ENCODE measurements at regions not wholly inside any gene's neighbourhood (a gene's known extent, or its start where the extent isn't known, plus 50 kb on each side); places are given as distances from the start of the nearest gene placed in this dataset.

- TF ChIP-seq CBFB (CRISPR knock-in tag; IDR thresholded peaks at IDR 0.05; ENCODE audit: low read depth), result no peak
- TF ChIP-seq USF1 (CRISPR knock-in tag; IDR thresholded peaks at IDR 0.05), result peak; percentile 93
- TF ChIP-seq STAT6 (CRISPR knock-in tag; conservative IDR thresholded peaks at IDR 0.05; ENCODE audit: low read depth), result no peak
- TF ChIP-seq ZNF416 (CRISPR knock-in tag; IDR thresholded peaks at IDR 0.05), result no peak
- TF ChIP-seq SMAD4 (CRISPR knock-in tag; IDR thresholded peaks at IDR 0.05), result no peak
- TF ChIP-seq SOX15 (CRISPR knock-in tag; IDR thresholded peaks at IDR 0.05), result no peak
- TF ChIP-seq ERG (CRISPR knock-in tag; IDR thresholded peaks at IDR 0.05), result no peak
- no peak for TF ChIP-seq TEAD4 (CRISPR knock-in tag; IDR thresholded peaks at IDR 0.05)
- no peak for TF ChIP-seq ZNF425 (CRISPR knock-in tag; conservative IDR thresholded peaks at IDR 0.05)
- no peak for TF ChIP-seq RORB (CRISPR knock-in tag; IDR thresholded peaks at IDR 0.05)
- TF ChIP-seq SP1 (CRISPR knock-in tag; conservative IDR thresholded peaks at IDR 0.05), result no peak
- no peak for TF ChIP-seq E2F1 (CRISPR knock-in tag; IDR thresholded peaks at IDR 0.05)
- 0 out of 2 replicates have a peak, but pooled peaks have one; percentile 19 for TF ChIP-seq TEAD1 (CRISPR knock-in tag; IDR thresholded peaks at IDR 0.05)
- no peak for TF ChIP-seq CREM (CRISPR knock-in tag; IDR thresholded peaks at IDR 0.05)
- no peak for TF ChIP-seq ATF6 (CRISPR knock-in tag; IDR thresholded peaks at IDR 0.05)
- TF ChIP-seq OVOL2 (CRISPR knock-in tag; IDR thresholded peaks at IDR 0.05; ENCODE audit: borderline replicate concordance), result no peak
- TF ChIP-seq GTF2I (CRISPR knock-in tag; conservative IDR thresholded peaks at IDR 0.05), result no peak
- TF ChIP-seq ATF3 (CRISPR knock-in tag; conservative IDR thresholded peaks at IDR 0.05), result no peak
- no peak for TF ChIP-seq ZNF263 (CRISPR knock-in tag; IDR thresholded peaks at IDR 0.05; ENCODE audit: low read depth)
- TF ChIP-seq ESRRA (CRISPR knock-in tag; IDR thresholded peaks at IDR 0.05; ENCODE audit: borderline replicate concordance), result no peak
- TF ChIP-seq MLX (CRISPR knock-in tag; IDR thresholded peaks at IDR 0.05), result no peak
- no peak for TF ChIP-seq ZNF671 (CRISPR knock-in tag; IDR thresholded peaks at IDR 0.05)
- no peak for TF ChIP-seq NR1H2 (CRISPR knock-in tag; IDR thresholded peaks at IDR 0.05)
- TF ChIP-seq SMAD3 (CRISPR knock-in tag; IDR thresholded peaks at IDR 0.05; ENCODE audit: borderline replicate concordance), result no peak
- no peak for TF ChIP-seq JAZF1 (CRISPR knock-in tag; IDR thresholded peaks at IDR 0.05)
- TF ChIP-seq ZNF138 (CRISPR knock-in tag; conservative IDR thresholded peaks at IDR 0.05), result no peak
- TF ChIP-seq NFATC4 (CRISPR knock-in tag; IDR thresholded peaks at IDR 0.05), result no peak
- TF ChIP-seq CDX4 (CRISPR knock-in tag; IDR thresholded peaks at IDR 0.05; ENCODE audit: borderline replicate concordance), result no peak
Measured at GRCh38 chr7:131107337-131108211, 220.1 kb upstream of the MKLN1 start (continued).

All from WTC11 (cell line).